Activated naive CD8-positive, alpha-beta T cell treated with anti-CD3 and anti-CD28 coated beads, Interleukin-2, amount 50 U/mL, for 24 hours (primary cell): ENCODE measurements at regions not wholly inside any gene's neighbourhood (a gene's known extent, or its start where the extent isn't known, plus 50 kb on each side); places are given as distances from the start of the nearest gene placed in this dataset.

Source experiments
- ATAC-seq: fragments of 150-1000 bp; cut with Tn5 transposase; one replicate; pipeline ENCODE4 v1.10.0; 2021
- DNase-seq: peaks from one replicate; pipeline ENCODE4 v3.0.0; 2021
- H3K27ac Mint-ChIP-seq: one replicate; pipeline ENCODE4 v1.8.0; 2021; ENCODE audit warnings: mild to moderate bottlenecking, mixed read lengths
- H3K27me3 Mint-ChIP-seq: one replicate; pipeline ENCODE4 v1.8.0; 2021; ENCODE audit warnings: mixed read lengths
- H3K36me3 Mint-ChIP-seq: one replicate; pipeline ENCODE4 v1.8.0; 2021; ENCODE audit warnings: low read depth, mixed read lengths
- H3K4me1 Mint-ChIP-seq: one replicate; pipeline ENCODE4 v1.8.0; 2021; ENCODE audit warnings: mixed read lengths
- H3K4me3 Mint-ChIP-seq: one replicate; pipeline ENCODE4 v1.8.0; 2021; ENCODE audit warnings: mild to moderate bottlenecking, moderate library complexity, mixed read lengths
- H3K9me3 Mint-ChIP-seq: one replicate; pipeline ENCODE4 v1.8.0; 2021; ENCODE audit warnings: mixed read lengths

DNA sequence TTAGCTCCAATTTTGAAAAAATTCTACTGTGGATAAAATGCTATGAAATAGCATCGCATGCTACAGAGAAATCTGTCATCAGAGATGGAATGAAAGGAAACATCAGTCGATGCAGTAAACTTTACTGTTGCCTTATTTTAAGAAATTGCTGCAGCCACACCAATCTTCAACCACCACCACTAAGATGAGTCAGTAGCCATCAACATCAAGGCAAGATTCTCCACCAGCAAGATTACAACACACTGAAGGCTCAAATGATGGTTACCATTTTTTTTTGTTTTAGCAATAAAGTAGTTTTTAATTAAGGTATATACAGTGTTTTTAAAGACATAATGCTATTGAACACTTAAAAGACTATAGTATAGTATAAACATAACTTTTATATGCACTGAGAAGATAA is 95.6 kb upstream of the JUN start:
- Mint-ChIP-seq H3K27me3 (no peaks in the 10 kb centered on the region), H3K4me1 (peaks cover 13% of the 10 kb centered on the region), H3K4me3 (no peak overlapping the region), H3K9me3 (no peaks in the 10 kb centered on the region), H3K27ac (no peak overlapping the region), H3K36me3 (no peaks in the 10 kb centered on the region)
- DNase-seq, result no peak
- no peak for ATAC-seq

DNA sequence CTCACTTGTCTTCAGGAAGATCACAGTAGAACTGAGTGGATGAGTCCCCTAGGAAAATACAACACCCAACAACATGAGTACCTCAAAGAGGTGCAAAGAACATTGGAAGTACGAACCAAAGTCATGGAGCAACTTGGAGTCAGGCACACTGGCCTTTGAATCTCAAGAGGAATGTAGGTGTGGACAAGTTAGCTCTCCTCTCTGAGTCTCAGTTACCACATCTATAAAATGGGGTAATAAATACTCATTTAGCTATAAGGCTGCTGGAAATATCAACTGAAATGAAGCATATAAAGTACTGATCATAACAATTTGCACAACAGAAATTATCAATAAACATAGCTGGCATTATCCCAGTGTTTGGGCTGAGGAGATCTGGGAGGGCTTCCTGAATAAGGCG is 96.7 kb upstream of the JUN start:
- DNase-seq (no peak), ATAC-seq (no peak)
- H3K4me1 Mint-ChIP-seq, result peaks cover 21% of the 10 kb centered on the region
- H3K4me3 Mint-ChIP-seq, result no peak overlapping the region
- no peaks in the 10 kb centered on the region for H3K27me3 Mint-ChIP-seq
- no peak overlapping the region for H3K27ac Mint-ChIP-seq
- H3K36me3 Mint-ChIP-seq, result no peaks in the 10 kb centered on the region
- no peaks in the 10 kb centered on the region for H3K9me3 Mint-ChIP-seq

DNA sequence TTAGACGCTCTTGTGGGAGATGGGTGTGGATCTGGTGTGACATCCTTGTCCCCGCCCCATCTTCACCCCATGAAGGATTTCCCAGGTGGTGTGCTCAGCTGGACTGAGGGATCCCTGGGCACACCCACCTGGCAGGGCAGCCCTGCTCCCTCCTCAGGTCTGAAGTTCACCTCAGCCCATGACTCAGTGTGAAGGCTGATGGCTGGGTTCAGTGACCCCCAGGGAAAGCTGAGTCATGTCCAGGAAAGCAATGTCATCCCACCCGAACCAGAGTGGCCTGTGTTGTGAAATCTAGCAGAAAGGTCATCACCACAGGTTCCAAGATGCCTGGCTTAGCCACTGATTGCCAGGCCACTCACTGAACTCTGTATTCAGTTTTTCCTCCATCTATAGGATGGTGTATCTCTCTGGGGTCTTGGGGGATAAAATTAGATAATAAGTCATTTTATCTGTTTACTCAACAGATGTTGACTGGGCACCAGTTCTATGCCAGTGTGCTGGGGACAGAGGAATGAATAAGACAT is 97.7 kb upstream of the JUN start:
- peak; percentile 55 for ATAC-seq
- H3K36me3 Mint-ChIP-seq, result no peaks in the 10 kb centered on the region
- H3K4me3 Mint-ChIP-seq, result no peak overlapping the region
- no peak for DNase-seq
- no peaks in the 10 kb centered on the region for H3K9me3 Mint-ChIP-seq
- no peaks in the 10 kb centered on the region for H3K27me3 Mint-ChIP-seq
- H3K27ac Mint-ChIP-seq, result no peak overlapping the region
- peaks cover 30% of the 10 kb centered on the region for H3K4me1 Mint-ChIP-seq

DNA sequence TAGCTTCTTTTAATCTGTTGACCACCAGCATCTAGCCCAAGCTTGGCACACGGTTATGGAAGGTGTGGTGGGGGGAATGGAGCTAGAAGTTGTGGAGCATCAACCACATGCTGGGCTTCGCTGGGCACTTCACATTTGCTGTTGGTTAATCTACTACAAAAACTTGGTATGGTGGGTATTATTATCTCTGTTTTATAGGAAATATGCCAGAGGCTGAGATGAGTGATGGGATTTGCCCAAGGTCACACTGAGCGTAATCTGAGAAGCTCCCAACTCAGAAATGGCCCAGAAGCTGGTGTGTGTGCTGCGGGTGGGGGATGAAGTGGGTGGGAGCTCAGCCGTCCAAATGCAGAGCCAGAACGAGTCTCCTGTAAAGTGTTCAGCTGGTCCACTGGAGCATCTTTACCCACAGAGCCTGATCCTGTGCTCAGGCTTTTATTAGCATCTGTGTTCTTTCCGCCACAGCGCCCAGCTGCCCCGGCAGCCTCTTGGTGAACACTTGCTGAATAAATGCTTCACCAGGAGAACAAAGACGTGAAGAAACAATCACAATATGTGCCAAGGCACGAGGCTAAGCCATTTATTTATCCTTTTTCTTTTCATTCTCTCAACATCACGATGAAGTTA is 98.6 kb upstream of the JUN start:
- DNase-seq, result no peak
- no peaks in the 10 kb centered on the region for H3K9me3 Mint-ChIP-seq
- no peak for ATAC-seq
- no peak overlapping the region for H3K4me3 Mint-ChIP-seq
- H3K36me3 Mint-ChIP-seq, result no peaks in the 10 kb centered on the region
- H3K4me1 Mint-ChIP-seq, result peaks cover 38% of the 10 kb centered on the region
- H3K27ac Mint-ChIP-seq, result no peak overlapping the region
- H3K27me3 Mint-ChIP-seq, result no peaks in the 10 kb centered on the region

DNA sequence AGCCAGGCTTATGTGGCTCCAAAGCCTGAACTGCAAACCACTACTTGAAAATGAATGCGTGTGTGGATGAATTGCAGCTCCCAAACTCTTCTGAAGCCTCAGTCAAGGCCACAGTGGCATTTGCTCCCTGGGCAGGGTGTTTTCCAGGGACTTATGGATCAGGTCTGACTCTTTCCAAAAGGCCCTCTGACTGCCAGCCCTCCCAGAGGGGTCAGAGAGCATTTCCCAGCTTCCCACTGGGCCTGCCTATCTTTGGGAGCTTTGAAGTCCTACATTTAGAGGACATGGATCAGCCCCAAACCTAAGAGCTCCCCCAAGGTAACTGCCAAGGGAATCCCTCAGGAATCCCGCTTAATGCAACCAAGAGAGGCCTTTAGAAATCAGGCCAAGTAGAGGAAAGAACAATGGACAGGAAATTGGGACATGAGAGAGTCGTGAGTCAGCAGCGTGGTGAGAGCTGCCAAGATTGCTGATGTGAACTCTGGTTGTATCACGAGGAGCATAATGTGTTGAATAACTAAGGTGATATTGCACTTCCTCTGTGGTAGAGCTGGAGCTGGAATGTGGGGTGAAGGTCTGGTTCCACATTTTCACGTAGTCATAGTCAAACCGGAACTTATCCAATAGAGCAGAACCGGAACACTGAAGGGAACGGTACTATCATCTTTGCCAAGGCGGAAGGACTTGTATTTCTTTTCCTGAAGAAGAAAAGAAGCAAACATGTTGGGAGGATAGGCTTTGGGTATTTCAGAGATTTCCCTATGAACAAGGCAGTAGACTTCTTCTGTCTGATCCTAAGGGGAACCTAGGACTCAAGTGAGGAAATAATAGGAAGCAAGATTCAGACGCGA is 99.4 kb upstream of the JUN start:
- Mint-ChIP-seq H3K27ac (no peak overlapping the region), H3K4me1 (peaks cover 38% of the 10 kb centered on the region), H3K9me3 (no peaks in the 10 kb centered on the region), H3K4me3 (no peak overlapping the region), H3K36me3 (no peaks in the 10 kb centered on the region), H3K27me3 (no peaks in the 10 kb centered on the region)
- ATAC-seq, result no peak
- DNase-seq, result no peak

DNA sequence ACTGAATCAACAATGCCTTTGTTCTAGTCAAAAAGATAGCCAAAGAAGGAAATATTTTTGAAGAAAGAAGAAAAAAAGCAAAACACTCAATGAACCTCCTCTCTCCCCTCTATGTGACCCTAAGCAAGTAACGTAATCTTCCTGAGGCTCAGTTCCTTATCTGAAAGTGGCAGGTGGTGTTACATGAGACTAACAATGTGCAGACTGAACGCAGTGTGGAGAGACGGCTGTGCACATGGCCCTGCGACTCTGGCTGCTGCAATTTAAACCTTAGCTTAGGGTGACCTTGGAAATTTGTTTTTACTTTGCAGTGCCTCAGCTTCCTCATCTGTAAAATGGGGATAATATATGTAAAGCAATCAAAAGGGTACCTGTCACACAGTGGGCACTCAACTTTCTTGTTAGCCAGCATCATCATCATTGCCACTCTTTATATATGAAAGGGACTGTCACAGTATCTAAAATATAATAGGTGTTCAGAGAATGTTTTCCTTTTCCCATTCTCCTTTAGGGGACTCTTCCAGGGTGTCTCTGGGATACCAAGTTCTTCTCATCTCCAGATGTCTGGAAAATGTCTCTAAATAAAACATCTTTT is 100.1 kb upstream of the JUN start:
- ATAC-seq, result no peak
- Mint-ChIP-seq H3K36me3 (no peaks in the 10 kb centered on the region), H3K27me3 (no peaks in the 10 kb centered on the region), H3K27ac (no peak overlapping the region), H3K4me1 (peaks cover 38% of the 10 kb centered on the region), H3K9me3 (no peaks in the 10 kb centered on the region), H3K4me3 (no peak overlapping the region)
- no peak for DNase-seq

- ATAC-seq (peak; percentile 41), DNase-seq (peak; percentile 25)
- no peaks in the 10 kb centered on the region for H3K36me3 Mint-ChIP-seq
- peaks cover 38% of the 10 kb centered on the region for H3K4me1 Mint-ChIP-seq
- no peak overlapping the region for H3K4me3 Mint-ChIP-seq
- H3K27me3 Mint-ChIP-seq, result no peaks in the 10 kb centered on the region
- H3K9me3 Mint-ChIP-seq, result no peaks in the 10 kb centered on the region
- no peak overlapping the region for H3K27ac Mint-ChIP-seq
Observed at GRCh38 chr1:58884706-58885661, 101.1 kb upstream of the JUN start.

- ATAC-seq (peak; percentile 18), DNase-seq (no peak)
- Mint-ChIP-seq H3K4me1 (peaks cover 38% of the 10 kb centered on the region), H3K27ac (peak overlapping the region; percentile 7), H3K9me3 (no peaks in the 10 kb centered on the region), H3K4me3 (no peak overlapping the region), H3K27me3 (no peaks in the 10 kb centered on the region), H3K36me3 (no peaks in the 10 kb centered on the region)
Observed at GRCh38 chr1:58885998-58886397, 102.2 kb upstream of the JUN start.

DNA sequence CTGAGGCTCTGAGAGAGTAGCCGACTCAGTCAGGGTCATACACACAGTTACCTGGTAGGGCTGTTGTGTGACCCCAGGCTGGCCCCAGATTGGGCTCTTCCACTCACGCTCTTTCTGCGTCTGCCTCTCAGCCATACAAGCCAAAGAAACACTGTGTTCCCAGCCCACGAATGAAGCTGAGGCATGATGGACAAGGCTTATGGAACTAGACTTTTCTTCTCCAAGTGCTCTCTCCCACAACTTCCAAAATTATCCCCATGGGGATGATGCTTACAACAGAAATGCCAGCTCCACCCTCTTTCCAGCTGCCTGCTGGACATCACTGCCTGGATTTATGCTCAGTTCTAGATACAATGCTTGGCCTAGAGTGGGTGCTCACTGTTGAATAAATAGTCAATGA is 102.8 kb upstream of the JUN start:
- peaks cover 38% of the 10 kb centered on the region for H3K4me1 Mint-ChIP-seq
- no peaks in the 10 kb centered on the region for H3K36me3 Mint-ChIP-seq
- DNase-seq, result no peak
- no peak for ATAC-seq
- H3K4me3 Mint-ChIP-seq, result no peak overlapping the region
- no peaks in the 10 kb centered on the region for H3K27me3 Mint-ChIP-seq
- H3K9me3 Mint-ChIP-seq, result no peaks in the 10 kb centered on the region
- H3K27ac Mint-ChIP-seq, result no peak overlapping the region

GRCh38 chr1:58887059-58887458 is 103.2 kb upstream of the JUN start:
- H3K27me3 Mint-ChIP-seq, result no peaks in the 10 kb centered on the region
- no peak for ATAC-seq
- peak overlapping the region; percentile 6 for H3K27ac Mint-ChIP-seq
- no peak overlapping the region for H3K4me3 Mint-ChIP-seq
- no peaks in the 10 kb centered on the region for H3K36me3 Mint-ChIP-seq
- no peaks in the 10 kb centered on the region for H3K9me3 Mint-ChIP-seq
- peaks cover 34% of the 10 kb centered on the region for H3K4me1 Mint-ChIP-seq
- no peak for DNase-seq

DNA sequence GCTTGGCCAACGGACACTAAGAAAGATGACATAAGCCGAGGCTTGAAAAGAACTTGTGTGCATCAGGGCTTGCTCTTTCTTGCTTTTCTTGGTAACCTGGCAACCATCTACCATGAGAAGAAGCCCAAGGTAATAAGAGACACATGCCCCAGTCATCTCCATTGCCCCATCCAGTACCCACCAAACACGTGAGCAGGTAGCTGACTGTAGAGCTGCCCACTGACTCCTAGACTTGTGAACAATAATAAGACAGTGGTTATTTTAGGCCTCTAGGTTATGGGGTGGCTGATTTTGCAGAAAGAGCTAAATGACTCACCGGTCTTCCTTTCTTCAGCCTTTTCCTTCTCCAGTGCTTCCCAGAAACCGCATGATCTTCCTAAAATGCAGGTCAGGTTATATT is 105.0 kb upstream of the JUN start:
- no peak overlapping the region for H3K4me3 Mint-ChIP-seq
- H3K9me3 Mint-ChIP-seq, result no peaks in the 10 kb centered on the region
- ATAC-seq, result no peak

GRCh38 chr1:58890113-58890512 is 106.3 kb upstream of the JUN start:
- Mint-ChIP-seq H3K4me3 (no peak overlapping the region), H3K9me3 (no peaks in the 10 kb centered on the region), H3K27ac (no peak overlapping the region), H3K4me1 (peaks cover 26% of the 10 kb centered on the region), H3K36me3 (no peaks in the 10 kb centered on the region), H3K27me3 (no peaks in the 10 kb centered on the region)
- ATAC-seq (no peak), DNase-seq (no peak)

More for the DNA sequence above, 105.0 kb upstream of the JUN start:
- H3K4me1 Mint-ChIP-seq, result peaks cover 28% of the 10 kb centered on the region
- H3K27me3 Mint-ChIP-seq, result no peaks in the 10 kb centered on the region
- DNase-seq, result no peak
- no peak overlapping the region for H3K27ac Mint-ChIP-seq
- no peaks in the 10 kb centered on the region for H3K36me3 Mint-ChIP-seq

DNA sequence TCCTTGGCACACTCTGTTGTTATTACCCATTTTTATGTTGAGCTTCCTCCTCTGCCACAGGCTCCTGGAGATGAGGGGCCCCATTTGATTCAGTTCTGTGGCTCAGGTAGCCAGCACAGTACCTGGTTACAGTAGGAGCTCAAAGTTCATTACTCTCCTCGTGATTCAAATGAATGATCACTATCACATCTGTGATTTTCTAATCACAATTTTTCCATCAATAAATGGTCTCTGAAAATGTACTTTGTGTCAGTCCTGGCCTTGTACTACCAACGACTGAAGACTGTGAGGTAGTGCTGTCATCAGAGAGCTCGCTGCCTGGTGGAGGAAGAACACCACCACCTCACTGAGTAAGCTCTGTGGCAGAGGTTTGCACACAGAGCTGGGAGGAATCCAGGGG is 106.8 kb upstream of the JUN start:
- Mint-ChIP-seq H3K9me3 (no peaks in the 10 kb centered on the region), H3K4me3 (no peak overlapping the region), H3K27ac (no peak overlapping the region), H3K36me3 (no peaks in the 10 kb centered on the region), H3K4me1 (peaks cover 25% of the 10 kb centered on the region), H3K27me3 (no peaks in the 10 kb centered on the region)
- DNase-seq, result no peak
- ATAC-seq, result no peak

DNA sequence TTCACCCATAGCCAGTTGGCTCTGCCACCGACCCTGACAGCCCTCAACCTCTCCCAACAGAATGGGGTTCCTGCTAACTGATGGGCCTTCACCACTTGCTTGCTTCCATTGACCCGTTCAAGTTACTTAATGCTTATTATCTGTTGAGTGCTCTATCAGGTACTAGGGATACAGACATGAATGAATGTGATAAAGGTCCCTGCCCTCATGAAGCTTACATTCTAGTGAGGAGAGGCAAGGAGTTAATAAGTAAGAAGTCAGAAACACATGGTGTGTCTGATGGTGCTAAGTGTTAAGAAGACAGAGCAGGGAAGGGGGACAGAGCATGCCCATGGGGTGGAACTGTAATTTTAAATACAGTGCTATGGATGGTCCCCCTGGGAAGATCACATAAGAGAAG is 107.5 kb upstream of the JUN start:
- H3K4me3 Mint-ChIP-seq, result no peak overlapping the region
- no peaks in the 10 kb centered on the region for H3K36me3 Mint-ChIP-seq
- H3K27me3 Mint-ChIP-seq, result no peaks in the 10 kb centered on the region
- no peak for DNase-seq
- H3K9me3 Mint-ChIP-seq, result no peaks in the 10 kb centered on the region
- H3K4me1 Mint-ChIP-seq, result peaks cover 24% of the 10 kb centered on the region
- no peak overlapping the region for H3K27ac Mint-ChIP-seq
- ATAC-seq, result no peak
